Fibroblast of lung (primary cell): ENCODE measurements at regions not wholly inside any gene's neighbourhood (a gene's known extent, or its start where the extent isn't known, plus 50 kb on each side); places are given as distances from the start of the nearest gene placed in this dataset.

ENCODE experiments used
- EZH2 ChIP-seq: IDR thresholded peaks from 2 replicates; pipeline ENCODE4 v1.5.1; 2012; ENCODE audit warnings: low read length, control low read depth, mild to moderate bottlenecking; ENCODE audit errors: missing control alignments
- TF ChIP-seq, protein P1 (sequence below), 2 donors: IDR thresholded peaks in 1 of 2; conservative IDR thresholded peaks in 1 of 2; 1 replicate in 1 of 2; 2 replicates in 1 of 2; pipeline ENCODE4 v1.5.1; 2011 to 2012; ENCODE audit warnings: low read length in 2 of 2, control low read depth in 1 of 2, inconsistent platforms in 1 of 2, low read depth in 1 of 2, mild to moderate bottlenecking in 1 of 2

DNA sequence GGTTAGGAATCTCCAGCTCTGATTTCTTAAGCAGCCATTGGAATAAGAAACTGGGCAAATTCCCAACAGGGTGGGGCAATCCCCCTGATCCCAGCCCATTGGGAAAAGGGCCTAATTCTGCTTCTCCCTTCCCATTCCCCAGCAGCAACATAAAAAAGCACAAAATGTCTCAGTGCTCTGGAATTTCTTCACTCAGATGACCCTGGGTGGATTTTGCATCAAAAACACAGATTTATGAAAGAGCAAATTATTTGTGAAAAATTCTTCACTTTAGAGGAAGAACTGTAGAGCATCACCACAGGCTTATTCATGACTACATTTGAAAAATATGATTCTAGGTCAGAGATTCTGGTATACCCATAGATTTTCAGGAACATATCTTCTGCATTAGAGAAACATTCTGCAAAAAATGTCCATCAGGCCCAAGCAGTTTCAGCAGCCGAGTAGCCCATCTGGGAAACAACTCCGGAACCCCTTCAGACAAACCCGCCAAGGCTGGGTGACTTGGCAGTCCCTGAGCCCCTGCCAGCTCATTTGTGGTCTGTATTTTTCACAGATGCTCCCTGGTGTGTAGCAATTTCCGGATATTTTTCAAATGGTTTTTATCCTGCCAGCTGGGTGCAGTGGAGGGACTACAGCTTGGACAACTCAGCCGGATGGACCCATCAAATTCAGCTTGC is 102.1 kb upstream of the RANBP3L start:
- TF ChIP-seq, protein P1, sequence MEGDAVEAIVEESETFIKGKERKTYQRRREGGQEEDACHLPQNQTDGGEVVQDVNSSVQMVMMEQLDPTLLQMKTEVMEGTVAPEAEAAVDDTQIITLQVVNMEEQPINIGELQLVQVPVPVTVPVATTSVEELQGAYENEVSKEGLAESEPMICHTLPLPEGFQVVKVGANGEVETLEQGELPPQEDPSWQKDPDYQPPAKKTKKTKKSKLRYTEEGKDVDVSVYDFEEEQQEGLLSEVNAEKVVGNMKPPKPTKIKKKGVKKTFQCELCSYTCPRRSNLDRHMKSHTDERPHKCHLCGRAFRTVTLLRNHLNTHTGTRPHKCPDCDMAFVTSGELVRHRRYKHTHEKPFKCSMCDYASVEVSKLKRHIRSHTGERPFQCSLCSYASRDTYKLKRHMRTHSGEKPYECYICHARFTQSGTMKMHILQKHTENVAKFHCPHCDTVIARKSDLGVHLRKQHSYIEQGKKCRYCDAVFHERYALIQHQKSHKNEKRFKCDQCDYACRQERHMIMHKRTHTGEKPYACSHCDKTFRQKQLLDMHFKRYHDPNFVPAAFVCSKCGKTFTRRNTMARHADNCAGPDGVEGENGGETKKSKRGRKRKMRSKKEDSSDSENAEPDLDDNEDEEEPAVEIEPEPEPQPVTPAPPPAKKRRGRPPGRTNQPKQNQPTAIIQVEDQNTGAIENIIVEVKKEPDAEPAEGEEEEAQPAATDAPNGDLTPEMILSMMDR (conservative IDR thresholded peaks at IDR 0.05 in 1 of 2, IDR thresholded peaks at IDR 0.05 in 1 of 2; ENCODE audit: low read depth in 1 of 2, low read length in 2 of 2) = no peak
- no peak for TF ChIP-seq EZH2
